IMR-90 (cell line): ENCODE measurements at regions not wholly inside any gene's neighbourhood (a gene's known extent, or its start where the extent isn't known, plus 50 kb on each side); places are given as distances from the start of the nearest gene placed in this dataset.

Experiments
- ATAC-seq: fragments of 200-7000 bp; cut with Tn5 transposase; 2 replicates; pipeline ENCODE4 v1.9.1; 2020; ENCODE audit warnings: low read depth, mild to moderate bottlenecking, moderate library complexity
- BruUV-seq: library from RNA; stranded (reverse); fragments of 400-500 nt; replicated peaks from 2 replicates; lab custom pipeline; 2021; lab: Mats Ljungman, UMichigan
- CTCF ChIA-PET: fragments of 300-600 bp; formaldehyde crosslinking; extraction: SDS; loops from one replicate; lab custom pipeline; 2021; ENCODE audit warnings: antibody characterized with exemption; lab: Yijun Ruan, JAX
- POLR2A ChIA-PET: fragments of 300-600 bp; sonication (Branson Sonifier 250); formaldehyde crosslinking; loops from one replicate; lab custom pipeline; 2022; ENCODE audit warnings: antibody characterized with exemption; ENCODE audit not compliant: unreplicated experiment; lab: Charles Lee
- DNase-seq: peaks from one replicate; pipeline ENCODE4 v3.0.0; 2013
- H2AFZ ChIP-seq: replicated peaks from 2 replicates; pipeline ENCODE3; 2013; ENCODE audit warnings: low read length, mild to moderate bottlenecking; ENCODE audit not compliant: poor library complexity
- H2AK5ac ChIP-seq: 2 replicates; pipeline ENCODE4 v1.6.1; 2013; ENCODE audit warnings: low read depth, low read length, inconsistent platforms
- H2AK9ac ChIP-seq: replicated peaks from 2 replicates; pipeline ENCODE3; 2013; ENCODE audit warnings: mild to moderate bottlenecking, low read depth, low read length, moderate library complexity; ENCODE audit not compliant: poor library complexity
- H2BK120ac ChIP-seq: 2 replicates; pipeline ENCODE4 v1.6.1; 2013; ENCODE audit warnings: low read depth, low read length, inconsistent platforms
- H2BK15ac ChIP-seq: 3 replicates; pipeline ENCODE4 v1.6.1; 2013; ENCODE audit warnings: low read depth, low read length, inconsistent platforms
- H2BK20ac ChIP-seq: 2 replicates; pipeline ENCODE4 v1.6.1; 2013; ENCODE audit warnings: low read depth, mild to moderate bottlenecking, inconsistent platforms, low read length, moderate library complexity
- H2BK5ac ChIP-seq: 2 replicates; pipeline ENCODE4 v1.6.1; 2013; ENCODE audit warnings: mild to moderate bottlenecking, low read depth, low read length, inconsistent platforms; ENCODE audit not compliant: poor library complexity, severe bottlenecking
- H3K14ac ChIP-seq: replicated peaks from 2 replicates; pipeline ENCODE4 v1.6.1; 2013; ENCODE audit warnings: low read depth, low read length, inconsistent platforms
- H3K18ac ChIP-seq: 2 replicates; pipeline ENCODE4 v1.6.1; 2013; ENCODE audit warnings: low read depth, low read length, control low read depth
- H3K23ac ChIP-seq: 2 replicates; pipeline ENCODE4 v1.6.1; 2013; ENCODE audit warnings: low read depth, low read length, inconsistent platforms
- H3K27ac ChIP-seq: 2 replicates; pipeline ENCODE4 v1.5.1; 2013; ENCODE audit warnings: mild to moderate bottlenecking, control low read depth, low read length; ENCODE audit not compliant: insufficient read depth
- H3K27me3 ChIP-seq: 2 replicates; pipeline ENCODE4 v1.6.1; 2013; ENCODE audit warnings: low read length; ENCODE audit not compliant: control insufficient read depth, insufficient read depth
- H3K36me3 ChIP-seq: 2 replicates; pipeline ENCODE4 v1.6.1; 2013; ENCODE audit warnings: low read length, mixed read lengths; ENCODE audit not compliant: control insufficient read depth, insufficient read depth
- H3K4ac ChIP-seq: 2 replicates; pipeline ENCODE4 v1.6.1; 2013; ENCODE audit warnings: low read depth, low read length, inconsistent platforms
- H3K4me1 ChIP-seq: 2 replicates; pipeline ENCODE4 v1.6.1; 2013; ENCODE audit warnings: low read length, mixed read lengths; ENCODE audit not compliant: control insufficient read depth, insufficient read depth
- H3K4me2 ChIP-seq: 2 replicates; pipeline ENCODE4 v1.6.1; 2013; ENCODE audit warnings: low read depth, mild to moderate bottlenecking, control low read depth, low read length, moderate library complexity
- H3K4me3 ChIP-seq: 2 replicates; pipeline ENCODE4 v1.5.1; 2013; ENCODE audit warnings: low read depth, mild to moderate bottlenecking, control low read depth, low read length, moderate library complexity; ENCODE audit not compliant: insufficient read depth
- H3K56ac ChIP-seq: 2 replicates; pipeline ENCODE4 v1.6.1; 2013; ENCODE audit warnings: low read length, inconsistent platforms; ENCODE audit not compliant: insufficient read depth; ENCODE audit errors: extremely low read depth
- H3K79me1 ChIP-seq, 2 experiments: 2 replicates each; pipeline ENCODE4 v1.6.1; 2013; ENCODE audit warnings: low read length in 2 of 2, inconsistent platforms in 1 of 2, low read depth in 1 of 2
- H3K9ac ChIP-seq: 2 replicates; pipeline ENCODE4 v1.6.1; 2013; ENCODE audit warnings: low read depth, low read length, control low read depth
- H3K9me1 ChIP-seq: 2 replicates; pipeline ENCODE4 v1.6.1; 2013; ENCODE audit warnings: low read length, inconsistent platforms; ENCODE audit not compliant: insufficient read depth
- H3K9me3 ChIP-seq: 2 replicates; pipeline ENCODE4 v1.6.1; 2013; ENCODE audit warnings: low read length; ENCODE audit not compliant: control insufficient read depth, insufficient read depth
- H4K20me1 ChIP-seq: 2 replicates; pipeline ENCODE4 v1.6.1; 2013; ENCODE audit warnings: low read length, inconsistent platforms; ENCODE audit not compliant: insufficient read depth
- H4K5ac ChIP-seq: 2 replicates; pipeline ENCODE4 v1.6.1; 2013; ENCODE audit warnings: mild to moderate bottlenecking, low read depth, low read length, control low read depth
- H4K8ac ChIP-seq, 2 experiments: 2 replicates each; pipeline ENCODE4 v1.6.1; 2013; ENCODE audit warnings: low read depth in 2 of 2, low read length in 2 of 2, control low read depth in 1 of 2, inconsistent platforms in 1 of 2
- H4K91ac ChIP-seq: 2 replicates; pipeline ENCODE4 v1.6.1; 2013; ENCODE audit warnings: low read depth, low read length, inconsistent platforms; ENCODE audit not compliant: insufficient read depth
- BHLHE40 ChIP-seq: fragments of 150-350 bp; IDR thresholded peaks from 2 replicates; pipeline ENCODE4 v1.6.1; 2016; ENCODE audit warnings: mild to moderate bottlenecking, low read depth, low read length
- CEBPB ChIP-seq: IDR thresholded peaks from 2 replicates; pipeline ENCODE4 v1.6.1; 2012; ENCODE audit warnings: low read depth, low read length, improper control_type of control experiment
- CHD1 ChIP-seq: IDR thresholded peaks from 2 replicates; pipeline ENCODE4 v1.6.1; 2012; ENCODE audit warnings: low read depth, low read length, improper control_type of control experiment
- CTCF ChIP-seq: conservative IDR thresholded peaks from 2 replicates; pipeline ENCODE4 v1.5.1; 2012; ENCODE audit warnings: mild to moderate bottlenecking, low read depth, low read length, improper control_type of control experiment
- FOS ChIP-seq: fragments of 150-350 bp; IDR thresholded peaks from 2 replicates; pipeline ENCODE4 v1.6.1; 2016; ENCODE audit warnings: low read depth, low read length
- MAFK ChIP-seq: IDR thresholded peaks from 2 replicates; pipeline ENCODE4 v1.6.1; 2012; ENCODE audit warnings: low read depth, low read length, improper control_type of control experiment
- MAZ ChIP-seq: IDR thresholded peaks from 2 replicates; pipeline ENCODE4 v1.6.1; 2012; ENCODE audit warnings: low read depth, mild to moderate bottlenecking, low read length, improper control_type of control experiment, moderate library complexity, borderline replicate concordance
- MXI1 ChIP-seq: IDR thresholded peaks from 2 replicates; pipeline ENCODE4 v1.6.1; 2012; ENCODE audit warnings: low read depth, mild to moderate bottlenecking, low read length, moderate library complexity, borderline replicate concordance
- NFE2L2 ChIP-seq: fragments of 150-350 bp; IDR thresholded peaks from 2 replicates; pipeline ENCODE4 v1.6.1; 2016; ENCODE audit warnings: low read depth, mild to moderate bottlenecking, low read length
- POLR2A ChIP-seq: IDR thresholded peaks from 2 replicates; pipeline ENCODE4 v1.6.1; 2012; ENCODE audit warnings: mild to moderate bottlenecking, low read depth, low read length
- RAD21 ChIP-seq: IDR thresholded peaks from 2 replicates; pipeline ENCODE4 v1.6.1; 2012; ENCODE audit warnings: low read length, improper control_type of control experiment
- RCOR1 ChIP-seq: IDR thresholded peaks from 2 replicates; pipeline ENCODE4 v1.6.1; 2012; ENCODE audit warnings: mild to moderate bottlenecking, low read length, improper control_type of control experiment; ENCODE audit not compliant: insufficient replicate concordance
- RFX5 ChIP-seq: IDR thresholded peaks from 2 replicates; pipeline ENCODE4 v1.8.0; 2012; ENCODE audit warnings: low read depth, mild to moderate bottlenecking, low read length, moderate library complexity
- SMC3 ChIP-seq: fragments of 150-350 bp; IDR thresholded peaks from 2 replicates; pipeline ENCODE4 v1.6.1; 2016; ENCODE audit warnings: low read depth, mild to moderate bottlenecking, antibody characterized with exemption, low read length, moderate library complexity
- WGBS, 2 experiments: methylation state at CpG; one replicate each; pipeline versions ENCODE4 v1.1.5 to v1.1.7; 2013; ENCODE audit warnings: missing lambda C conversion rate in 2 of 2; ENCODE audit not compliant: insufficient read length in 1 of 2; ENCODE audit errors: extremely low coverage in 2 of 2; 5-methylcytosine and 5-hydroxymethylcytosine counted together
- dilution Hi-C: fragments of 300-500 bp; cut with HindIII; formaldehyde crosslinking; loops from one replicate; pipeline ENCODE4 v1.14.3; 2018; ENCODE audit warnings: low sequenced_read_pairs; ENCODE audit not compliant: unreplicated experiment
- in situ Hi-C: fragments of 300-500 bp; cut with MboI; formaldehyde crosslinking; loops from 3 replicates; pipeline ENCODE4 v1.14.3; 2019; ENCODE audit warnings: low sequenced_read_pairs, inconsistent platforms, mixed read lengths
- intact Hi-C: fragments of 100-400 bp; cut with micrococcal nuclease; formaldehyde crosslinking; loops from 2 replicates; pipeline ENCODE4 v1.10.0; 2022
- TF ChIP-seq, protein P1 (sequence below): fragments of 150-350 bp; IDR thresholded peaks from 2 replicates; pipeline ENCODE4 v1.6.1; 2016; ENCODE audit warnings: low read depth, mild to moderate bottlenecking, low read length, moderate library complexity, borderline replicate concordance
- TF ChIP-seq, protein P2 (sequence below): fragments of 150-350 bp; IDR thresholded peaks from 2 replicates; pipeline ENCODE4 v1.6.1; 2017; ENCODE audit warnings: mild to moderate bottlenecking, antibody characterized with exemption, low read length, low read depth

- DNase-seq: no peak
- no peak overlapping the region for H2BK20ac ChIP-seq
- H3K9ac ChIP-seq: no peak overlapping the region
- H3K36me3 ChIP-seq: no peaks in the 10 kb centered on the region
- intact Hi-C loops (no loop called here), dilution Hi-C loops (no loop called here), in situ Hi-C loops (no loop called here)
- no peak overlapping the region for H3K4me3 ChIP-seq
- no peak overlapping the region for H2AK9ac ChIP-seq
- no CpG with 5 or more reads among the region's 3 CpGs for WGBS, 2 experiments
- no peak for ATAC-seq
- no peaks in the 10 kb centered on the region; the same call in 1 of the 2 replicates for H3K27me3 ChIP-seq
- CTCF ChIA-PET: interaction anchor here (0.5 kb wide), 1 partner anchor 35 kb away, joined by 3 read pairs; no protein-coding TSS in a partner anchor
- H2BK120ac ChIP-seq: no peak overlapping the region
- TF ChIP-seq NFE2L2: no peak
- no peak for TF ChIP-seq RCOR1
- TF ChIP-seq, protein P1, sequence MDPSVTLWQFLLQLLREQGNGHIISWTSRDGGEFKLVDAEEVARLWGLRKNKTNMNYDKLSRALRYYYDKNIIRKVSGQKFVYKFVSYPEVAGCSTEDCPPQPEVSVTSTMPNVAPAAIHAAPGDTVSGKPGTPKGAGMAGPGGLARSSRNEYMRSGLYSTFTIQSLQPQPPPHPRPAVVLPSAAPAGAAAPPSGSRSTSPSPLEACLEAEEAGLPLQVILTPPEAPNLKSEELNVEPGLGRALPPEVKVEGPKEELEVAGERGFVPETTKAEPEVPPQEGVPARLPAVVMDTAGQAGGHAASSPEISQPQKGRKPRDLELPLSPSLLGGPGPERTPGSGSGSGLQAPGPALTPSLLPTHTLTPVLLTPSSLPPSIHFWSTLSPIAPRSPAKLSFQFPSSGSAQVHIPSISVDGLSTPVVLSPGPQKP: no peak
- TF ChIP-seq RAD21: no peak
- TF ChIP-seq CHD1: no peak
- TF ChIP-seq BHLHE40: no peak
- no peak for TF ChIP-seq MXI1
- TF ChIP-seq, protein P2, sequence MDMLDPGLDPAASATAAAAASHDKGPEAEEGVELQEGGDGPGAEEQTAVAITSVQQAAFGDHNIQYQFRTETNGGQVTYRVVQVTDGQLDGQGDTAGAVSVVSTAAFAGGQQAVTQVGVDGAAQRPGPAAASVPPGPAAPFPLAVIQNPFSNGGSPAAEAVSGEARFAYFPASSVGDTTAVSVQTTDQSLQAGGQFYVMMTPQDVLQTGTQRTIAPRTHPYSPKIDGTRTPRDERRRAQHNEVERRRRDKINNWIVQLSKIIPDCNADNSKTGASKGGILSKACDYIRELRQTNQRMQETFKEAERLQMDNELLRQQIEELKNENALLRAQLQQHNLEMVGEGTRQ: no peak
- TF ChIP-seq FOS: no peak
- no peak for TF ChIP-seq RFX5
- no peak for TF ChIP-seq MAZ
- no peak for TF ChIP-seq POLR2A
- no peak for TF ChIP-seq CTCF
- no peak for TF ChIP-seq SMC3
- TF ChIP-seq MAFK: no peak
- no peak for TF ChIP-seq CEBPB
- no peak overlapping the region for H4K8ac ChIP-seq
- no peak overlapping the region for H2AK5ac ChIP-seq
- H3K23ac ChIP-seq: no peak overlapping the region
- H3K9me1 ChIP-seq: no peaks in the 10 kb centered on the region
- no peaks in the 10 kb centered on the region for H3K9me3 ChIP-seq
- H3K4me1 ChIP-seq: no peaks in the 10 kb centered on the region
- no peak overlapping the region for H3K4me2 ChIP-seq
- no TSS peak for BruUV-seq
- POLR2A ChIA-PET: no interaction called here
- no peaks in the 10 kb centered on the region for H4K20me1 ChIP-seq
- no peak overlapping the region for H2AFZ ChIP-seq
- H3K18ac ChIP-seq: no peak overlapping the region
- no peak overlapping the region for H2BK15ac ChIP-seq
- H3K4ac ChIP-seq: no peak overlapping the region
- no peak overlapping the region for H4K91ac ChIP-seq
- H3K14ac ChIP-seq: no peak overlapping the region
- H3K56ac ChIP-seq: no peak overlapping the region
- no peaks in the 10 kb centered on the region for H3K79me1 ChIP-seq
- no peak overlapping the region for H4K5ac ChIP-seq
- H2BK5ac ChIP-seq: no peak overlapping the region
- no peak overlapping the region for H3K27ac ChIP-seq
Observed at GRCh38 chr16:64700628-64701027, 421.2 kb downstream of the CDH11 start.
